Stomach (tissue), 8 donors: ENCODE measurements at regions not wholly inside any gene's neighbourhood (a gene's known extent, or its start where the extent isn't known, plus 50 kb on each side); places are given as distances from the start of the nearest gene placed in this dataset.

Source experiments
- DNase-seq, 2 donors: peaks; one replicate each; pipeline versions ENCODE4 v3.0.0 to v3.0.0-alpha.2; 2013 to 2019
- H3K27ac ChIP-seq, 5 donors: fragments of 200-600 bp in 4 of 5; sonication (generic) in 4 of 5; one replicate each; pipeline ENCODE4 v1.5.1; 2013 to 2019; ENCODE audit warnings: mild to moderate bottlenecking in 1 of 5, moderate library complexity in 1 of 5
- H3K27me3 ChIP-seq, 3 donors: fragments of 200-600 bp; sonication (generic); one replicate each; pipeline ENCODE4 v1.5.1; 2017 to 2019; ENCODE audit warnings: mixed run types in 1 of 3
- H3K36me3 ChIP-seq, 4 donors: fragments of 200-600 bp; sonication (generic); 1 replicate in 3 of 4; 2 replicates in 1 of 4; pipeline ENCODE4 v1.5.1; 2016 to 2019
- H3K4me1 ChIP-seq, 4 donors: fragments of 200-600 bp; sonication (generic); one replicate each; pipeline ENCODE4 v1.5.1; 2016 to 2019
- H3K4me3 ChIP-seq, 4 donors: fragments of 200-600 bp; sonication (generic) in 3 of 4; one replicate each; pipeline ENCODE4 v1.5.1; 2016 to 2019; ENCODE audit warnings: mild to moderate bottlenecking in 1 of 4
- H3K9me3 ChIP-seq, 4 donors: fragments of 200-600 bp; sonication (generic); one replicate each; pipeline ENCODE4 v1.5.1; 2016 to 2019
- EP300 ChIP-seq: sonication (generic); formaldehyde crosslinking; IDR thresholded peaks from one replicate; pipeline ENCODE4 v1.6.1; 2017; ENCODE audit warnings: antibody characterized with exemption
- POLR2A ChIP-seq, 4 donors: fragments of 450-650 bp; IDR thresholded peaks; one replicate each; pipeline ENCODE4 v1.6.1; 2016; ENCODE audit warnings: antibody characterized with exemption in 4 of 4, control low read depth in 2 of 4, mild to moderate bottlenecking in 1 of 4, moderate library complexity in 1 of 4
- POLR2AphosphoS5 ChIP-seq, 3 donors: sonication (generic); formaldehyde crosslinking; IDR thresholded peaks; one replicate each; pipeline ENCODE4 v1.6.1; 2016; ENCODE audit warnings: antibody characterized with exemption in 3 of 3
- WGBS, 5 donors: extraction: QIAGEN DNeasy Blood & Tissue Kit in 3 of 5; methylation state at CpG; one replicate each; pipeline versions ENCODE4 v1.1.5 to v1.1.7; 2013 to 2018; 5-methylcytosine and 5-hydroxymethylcytosine counted together
- intact Hi-C: fragments of 100-400 bp; cut with DNase I; formaldehyde crosslinking; loops from one replicate; pipeline ENCODE4 v1.15.1; 2023; ENCODE audit warnings: low total_unique reads
- TF ChIP-seq, protein P1 (sequence below), 7 experiments: fragments of 450-650 bp in 4 of 7; fragments of 200-600 bp in 3 of 7; sonication (generic) in 3 of 7; IDR thresholded peaks; one replicate each; pipeline ENCODE4 v1.5.1; 2016 to 2019; ENCODE audit warnings: antibody characterized with exemption in 7 of 7, control low read depth in 2 of 7, mild to moderate bottlenecking in 1 of 7
- donor health status: healthy with polysubstance abuse.
- donor health status: Bipolar disorder and iron deficiency.
- donor health status: healthy.

DNA sequence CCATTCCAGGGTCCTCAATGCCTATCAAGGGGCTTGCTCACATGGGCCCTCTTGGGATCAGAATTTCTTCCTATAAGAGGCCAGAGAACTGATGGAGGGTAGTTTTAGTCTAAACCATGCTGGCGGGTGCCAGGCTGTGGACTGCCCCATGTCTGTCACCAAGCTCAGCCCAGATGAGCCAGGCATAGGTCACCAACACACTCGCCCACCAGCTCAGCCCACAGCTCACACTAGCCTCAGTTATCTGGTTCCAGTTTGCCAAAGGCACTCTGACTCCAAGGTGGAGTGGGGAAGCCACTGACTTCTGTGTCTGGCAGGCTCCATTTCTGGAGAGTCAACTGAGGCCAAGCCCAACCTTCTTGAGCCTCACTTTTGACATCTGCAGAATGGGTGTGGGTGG, 50.7 kb upstream of the INSYN1 start:
- 88 to 100% (median 93%) methylated on average over 1 to 2 of the region's 2 CpGs for whole genome bisulfite sequencing, 5 donors
- TF ChIP-seq POLR2A (IDR thresholded peaks at IDR 0.05): no peak
- peaks cover 0 to 5% (median 0%) of the 10 kb centered on the region in 3 donors for H3K27me3 ChIP-seq
- intact Hi-C loops: no loop called here
- H3K9me3 ChIP-seq: no peaks in the 10 kb centered on the region
- no peak overlapping the region for H3K27ac ChIP-seq
- peaks cover 0 to 45% (median 21%) of the 10 kb centered on the region in 4 donors for H3K4me1 ChIP-seq
- DNase-seq: no peak
- H3K36me3 ChIP-seq: no peaks in the 10 kb centered on the region
- H3K4me3 ChIP-seq: no peak overlapping the region

DNA sequence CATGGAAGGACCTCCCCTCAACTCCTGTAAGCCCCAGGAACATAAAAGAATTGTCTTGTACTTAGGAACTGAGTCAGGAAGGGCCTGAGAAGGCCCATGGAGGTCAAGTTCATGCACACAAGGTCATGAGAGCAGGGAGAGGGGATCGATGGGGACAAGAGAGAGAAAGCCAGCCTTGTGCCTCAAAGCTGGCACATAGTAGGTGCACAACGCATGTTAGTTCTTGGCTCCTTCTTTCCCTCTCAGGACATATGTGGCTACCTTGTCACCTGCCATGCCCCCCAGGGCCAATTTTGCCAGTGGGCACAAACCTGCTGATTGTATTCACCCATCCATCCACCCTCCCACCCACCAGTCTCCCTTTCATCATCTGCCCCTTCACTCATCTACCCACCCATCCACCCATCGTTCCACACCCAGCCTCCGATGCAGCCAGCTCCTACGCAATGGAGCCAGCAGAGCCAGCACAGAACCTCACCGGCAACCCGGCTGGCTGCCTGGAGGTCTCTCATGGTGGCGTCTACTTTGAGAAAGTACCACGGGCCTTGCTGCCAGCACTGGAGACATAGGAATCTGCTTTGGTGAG, 52.4 kb upstream of the INSYN1 start:
- no peak overlapping the region for H3K27ac ChIP-seq
- intact Hi-C loops: no loop called here
- no peaks in the 10 kb centered on the region for H3K9me3 ChIP-seq
- H3K4me3 ChIP-seq: no peak overlapping the region
- WGBS, 5 donors: 85 to 93% (median 89%) methylated on average over 9 of the region's 9 CpGs
- peaks cover 0 to 5% (median 0%) of the 10 kb centered on the region in 3 donors for H3K27me3 ChIP-seq
- H3K4me1 ChIP-seq: peaks cover 0 to 40% (median 19%) of the 10 kb centered on the region in 4 donors
- no peaks in the 10 kb centered on the region for H3K36me3 ChIP-seq
- TF ChIP-seq, protein P1, sequence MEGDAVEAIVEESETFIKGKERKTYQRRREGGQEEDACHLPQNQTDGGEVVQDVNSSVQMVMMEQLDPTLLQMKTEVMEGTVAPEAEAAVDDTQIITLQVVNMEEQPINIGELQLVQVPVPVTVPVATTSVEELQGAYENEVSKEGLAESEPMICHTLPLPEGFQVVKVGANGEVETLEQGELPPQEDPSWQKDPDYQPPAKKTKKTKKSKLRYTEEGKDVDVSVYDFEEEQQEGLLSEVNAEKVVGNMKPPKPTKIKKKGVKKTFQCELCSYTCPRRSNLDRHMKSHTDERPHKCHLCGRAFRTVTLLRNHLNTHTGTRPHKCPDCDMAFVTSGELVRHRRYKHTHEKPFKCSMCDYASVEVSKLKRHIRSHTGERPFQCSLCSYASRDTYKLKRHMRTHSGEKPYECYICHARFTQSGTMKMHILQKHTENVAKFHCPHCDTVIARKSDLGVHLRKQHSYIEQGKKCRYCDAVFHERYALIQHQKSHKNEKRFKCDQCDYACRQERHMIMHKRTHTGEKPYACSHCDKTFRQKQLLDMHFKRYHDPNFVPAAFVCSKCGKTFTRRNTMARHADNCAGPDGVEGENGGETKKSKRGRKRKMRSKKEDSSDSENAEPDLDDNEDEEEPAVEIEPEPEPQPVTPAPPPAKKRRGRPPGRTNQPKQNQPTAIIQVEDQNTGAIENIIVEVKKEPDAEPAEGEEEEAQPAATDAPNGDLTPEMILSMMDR (IDR thresholded peaks at IDR 0.05): no peak
- no peak for TF ChIP-seq EP300
- TF ChIP-seq POLR2A (IDR thresholded peaks at IDR 0.05): no peak
- no peak for TF ChIP-seq POLR2AphosphoS5 (IDR thresholded peaks at IDR 0.05)
- DNase-seq: no peak

DNA sequence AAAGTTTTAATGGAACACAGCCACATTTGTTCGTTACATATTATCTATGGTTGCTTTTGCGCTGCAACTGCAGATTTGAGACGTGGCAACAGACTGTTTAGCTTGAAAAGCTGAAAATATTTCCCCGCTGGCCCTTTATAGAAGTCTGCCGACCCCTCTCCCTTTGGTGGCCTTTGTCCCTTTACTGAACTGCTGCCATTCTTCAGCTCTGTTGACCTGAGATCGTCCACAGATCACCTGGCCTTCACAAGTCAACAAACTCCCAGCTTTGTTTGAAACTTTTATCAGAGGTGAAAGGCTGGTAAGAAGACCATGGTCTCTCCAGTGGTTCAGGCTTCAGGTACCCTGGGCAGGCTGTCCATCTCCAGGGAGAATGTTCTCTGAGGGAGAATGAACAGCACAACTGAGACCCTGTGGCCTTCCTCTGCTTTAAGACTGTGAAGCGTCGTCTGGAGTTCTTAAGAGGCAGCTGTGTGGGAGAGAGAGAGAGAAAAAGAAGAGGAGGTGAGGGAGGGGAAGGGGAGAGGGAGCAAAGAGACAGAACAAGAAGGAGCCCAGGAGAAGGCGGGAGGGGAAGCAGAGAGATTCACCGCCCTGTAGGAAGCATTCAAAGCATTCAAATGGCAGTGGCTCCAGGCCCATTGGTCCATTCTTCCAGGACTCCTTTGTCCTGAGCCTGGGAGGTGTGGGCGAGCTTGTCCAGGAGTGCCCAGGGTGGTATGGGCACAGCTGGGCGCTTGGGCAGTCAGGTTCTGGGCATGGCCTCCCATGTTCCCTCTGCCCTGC, 53.7 kb upstream of the INSYN1 start:
- 74 to 80% (median 78%) methylated on average over 12 of the region's 12 CpGs for WGBS, 5 donors
- intact Hi-C loops: no loop called here
- H3K4me3 ChIP-seq: no peak overlapping the region
- no peaks in the 10 kb centered on the region for H3K9me3 ChIP-seq
- no peak overlapping the region for H3K27ac ChIP-seq
- no peak for DNase-seq
- H3K27me3 ChIP-seq: peaks cover 0 to 5% (median 0%) of the 10 kb centered on the region in 3 donors
- H3K4me1 ChIP-seq: peaks cover 0 to 27% (median 10%) of the 10 kb centered on the region in 4 donors
- TF ChIP-seq, protein P1 (IDR thresholded peaks at IDR 0.05): no peak
- TF ChIP-seq POLR2AphosphoS5 (IDR thresholded peaks at IDR 0.05): no peak
- no peak for TF ChIP-seq POLR2A (IDR thresholded peaks at IDR 0.05)
- TF ChIP-seq EP300: no peak
- H3K36me3 ChIP-seq: no peaks in the 10 kb centered on the region

DNA sequence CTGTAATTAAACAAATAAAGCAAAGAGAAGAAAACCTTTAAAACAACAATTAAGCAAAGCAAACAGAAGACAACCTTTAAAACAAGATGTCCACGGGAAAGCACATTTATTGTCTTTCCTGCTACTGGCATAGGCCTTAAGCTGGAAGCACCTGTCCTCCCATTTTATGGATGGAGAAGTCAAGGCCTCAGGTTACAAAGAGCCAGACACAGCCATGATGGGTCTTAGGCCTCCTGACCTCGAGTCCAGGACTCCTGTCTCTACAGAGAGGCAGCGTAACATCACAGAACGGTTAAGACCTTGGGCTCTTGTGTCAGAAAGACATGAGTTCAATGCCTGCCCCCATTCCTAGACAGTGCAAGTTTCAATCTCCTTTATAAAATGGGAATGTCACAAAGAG, 54.7 kb upstream of the INSYN1 start:
- Histone ChIP-seq H3K27me3 (peaks cover 0 to 5% (median 0%) of the 10 kb centered on the region in 3 donors), H3K9me3 (no peaks in the 10 kb centered on the region), H3K4me1 (peaks cover 0 to 17% (median 3%) of the 10 kb centered on the region in 4 donors), H3K4me3 (no peak overlapping the region), H3K36me3 (no peaks in the 10 kb centered on the region), H3K27ac (no peak overlapping the region)
- intact Hi-C loops: no loop called here
- no peak for DNase-seq
- TF ChIP-seq, protein P1 (IDR thresholded peaks at IDR 0.05): no peak
- TF ChIP-seq EP300 (no peak), POLR2A (IDR thresholded peaks at IDR 0.05) (no peak), POLR2AphosphoS5 (IDR thresholded peaks at IDR 0.05) (no peak)
- WGBS, 5 donors: 58 to 81% (median 79%) methylated on average over 4 of the region's 4 CpGs
